Activated T-cell treated with anti-CD3 and anti-CD28 coated beads, Interleukin-2, amount 50 U/mL, for 72 hours (primary cell): ENCODE measurements at regions not wholly inside any gene's neighbourhood (a gene's known extent, or its start where the extent isn't known, plus 50 kb on each side); places are given as distances from the start of the nearest gene placed in this dataset.

Source experiments
- ATAC-seq, 2 donors: fragments of 150-1000 bp; cut with Tn5 transposase; replicated peaks in 1 of 2; 2 replicates each; pipeline ENCODE4 v1.10.0; 2021; ENCODE audit warnings: moderate library complexity in 2 of 2, mild to moderate bottlenecking in 1 of 2
- DNase-seq, 2 donors: peaks; one replicate each; pipeline ENCODE4 v3.0.0; 2021 to 2022; ENCODE audit warnings: mixed read lengths in 1 of 2
- H3K27ac Mint-ChIP-seq: one replicate; pipeline ENCODE4 v1.8.0; 2022; ENCODE audit warnings: mild to moderate bottlenecking, moderate library complexity, mixed read lengths
- H3K27me3 Mint-ChIP-seq: one replicate; pipeline ENCODE4 v1.8.0; 2022; ENCODE audit warnings: low read depth, mixed read lengths
- H3K36me3 Mint-ChIP-seq, 2 donors: one replicate each; pipeline ENCODE4 v1.8.0; 2022; ENCODE audit warnings: mixed read lengths in 2 of 2, mild to moderate bottlenecking in 1 of 2; ENCODE audit not compliant: insufficient read depth in 2 of 2
- H3K4me1 Mint-ChIP-seq: one replicate; pipeline ENCODE4 v1.8.0; 2022; ENCODE audit warnings: low read depth, mixed read lengths
- H3K4me3 Mint-ChIP-seq, 2 donors: one replicate each; pipeline ENCODE4 v1.8.0; 2022; ENCODE audit warnings: mild to moderate bottlenecking in 2 of 2, mixed read lengths in 2 of 2, moderate library complexity in 2 of 2
- H3K9me3 Mint-ChIP-seq, 2 donors: one replicate each; pipeline ENCODE4 v1.8.0; 2022; ENCODE audit warnings: mixed read lengths in 2 of 2

GRCh38 chr2:226407135-226407534 lies 392.5 kb downstream of the IRS1 start:
- Mint-ChIP-seq H3K4me1 (no peaks in the 10 kb centered on the region), H3K9me3 (peaks cover 0 to 4% of the 10 kb centered on the region in 2 donors), H3K4me3 (no peak overlapping the region), H3K27ac (no peak overlapping the region), H3K36me3 (peaks cover 0 to 3% of the 10 kb centered on the region in 2 donors), H3K27me3 (peaks cover 41% of the 10 kb centered on the region)
- ATAC-seq (no peak), DNase-seq (no peak)

DNA sequence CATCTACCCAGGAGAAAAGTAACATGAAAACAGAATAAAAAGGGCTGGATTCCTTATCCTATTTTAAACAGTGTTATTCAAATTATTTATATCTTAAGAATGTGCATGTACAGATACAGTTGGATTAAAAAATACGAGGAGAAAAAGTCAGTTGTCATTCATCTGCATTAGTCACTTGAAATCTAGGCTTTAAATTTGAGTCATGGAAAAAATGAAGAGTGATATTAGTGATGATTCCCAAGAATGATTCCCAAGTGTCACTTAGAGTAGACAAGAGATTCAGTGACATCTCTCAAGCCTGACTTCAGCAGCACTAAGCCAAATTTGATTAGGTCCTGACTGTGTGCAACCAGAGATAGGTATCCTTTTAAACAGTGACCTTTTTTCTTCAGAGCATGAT lies 394.2 kb downstream of the IRS1 start:
- no peak for DNase-seq
- peaks cover 42% of the 10 kb centered on the region for H3K27me3 Mint-ChIP-seq
- H3K36me3 Mint-ChIP-seq, result peaks cover 0 to 4% of the 10 kb centered on the region in 2 donors
- H3K4me1 Mint-ChIP-seq, result no peaks in the 10 kb centered on the region
- no peak overlapping the region for H3K27ac Mint-ChIP-seq
- no peak overlapping the region for H3K4me3 Mint-ChIP-seq
- no peak for ATAC-seq
- no peaks in the 10 kb centered on the region for H3K9me3 Mint-ChIP-seq

DNA sequence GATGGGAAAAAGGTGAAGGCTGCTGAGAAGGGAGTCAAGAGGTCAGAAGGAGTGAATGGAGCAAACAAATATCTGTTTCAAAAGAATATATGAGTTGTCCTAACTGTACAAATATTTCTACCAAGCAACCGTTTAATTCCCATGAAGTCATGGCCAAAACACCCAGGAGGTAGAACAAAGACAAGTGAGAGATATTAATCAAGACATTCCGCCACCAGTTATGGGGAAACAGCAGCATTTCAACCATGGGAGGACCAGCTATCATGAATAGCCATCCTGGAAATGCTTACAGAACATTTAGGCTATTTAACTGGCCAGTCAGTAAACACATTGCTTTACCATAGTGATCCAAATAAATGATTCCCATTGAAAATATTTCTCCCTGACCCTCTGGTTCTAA lies 396.3 kb downstream of the IRS1 start:
- no peak for DNase-seq
- H3K36me3 Mint-ChIP-seq, result peaks cover 0 to 2% of the 10 kb centered on the region in 2 donors
- no peak overlapping the region for H3K27ac Mint-ChIP-seq
- H3K9me3 Mint-ChIP-seq, result no peaks in the 10 kb centered on the region
- no peaks in the 10 kb centered on the region for H3K4me1 Mint-ChIP-seq
- no peak for ATAC-seq
- no peak overlapping the region for H3K4me3 Mint-ChIP-seq
- peaks cover 33% of the 10 kb centered on the region for H3K27me3 Mint-ChIP-seq

DNA sequence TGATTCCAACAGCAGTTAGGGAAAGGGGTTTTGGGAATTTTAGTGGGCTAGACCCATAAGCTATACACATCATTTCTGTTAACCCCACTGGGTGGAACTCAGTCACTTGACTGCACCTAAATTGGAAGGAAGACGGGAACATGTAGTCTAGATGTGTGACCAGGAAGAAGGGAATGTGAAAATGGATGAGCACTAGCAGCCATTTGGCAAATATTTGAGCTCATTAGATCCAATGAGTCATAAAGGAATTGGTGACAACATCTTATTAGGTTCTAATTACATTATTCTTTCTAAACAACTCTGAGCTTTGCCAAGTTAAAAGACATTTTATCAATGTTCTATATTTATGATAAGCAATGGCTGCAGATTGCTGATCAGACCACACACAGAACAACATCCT lies 400.6 kb downstream of the IRS1 start:
- no peak overlapping the region for H3K4me3 Mint-ChIP-seq
- no peak overlapping the region for H3K27ac Mint-ChIP-seq
- H3K36me3 Mint-ChIP-seq, result peaks cover 0 to 2% of the 10 kb centered on the region in 2 donors
- no peaks in the 10 kb centered on the region for H3K9me3 Mint-ChIP-seq
- ATAC-seq (no peak), DNase-seq (no peak)
- no peaks in the 10 kb centered on the region for H3K4me1 Mint-ChIP-seq
- H3K27me3 Mint-ChIP-seq, result peaks cover 7% of the 10 kb centered on the region

DNA sequence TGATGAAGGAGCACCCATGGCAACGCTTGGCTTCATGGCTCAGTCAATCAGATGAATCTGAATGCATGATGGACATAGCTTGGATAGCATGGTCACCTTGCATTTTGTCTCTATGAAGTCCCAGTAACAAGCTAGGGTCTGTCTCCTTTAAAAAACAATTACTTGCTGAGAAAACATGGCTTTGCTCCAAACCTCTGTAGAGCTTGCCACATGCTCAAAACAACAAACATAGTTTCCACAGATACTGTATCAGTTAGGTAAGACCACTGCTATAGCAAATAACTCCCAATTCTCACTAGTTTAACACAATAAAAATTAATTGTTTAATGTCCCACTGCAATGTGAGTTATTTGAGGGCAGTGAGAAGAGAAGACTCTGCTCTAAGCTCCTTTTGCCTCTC lies 401.0 kb downstream of the IRS1 start:
- ATAC-seq, result no peak
- H3K9me3 Mint-ChIP-seq, result no peaks in the 10 kb centered on the region
- H3K4me1 Mint-ChIP-seq, result no peaks in the 10 kb centered on the region
- no peak overlapping the region for H3K27ac Mint-ChIP-seq
- no peak overlapping the region for H3K4me3 Mint-ChIP-seq
- DNase-seq, result no peak
- H3K36me3 Mint-ChIP-seq, result peaks cover 0 to 2% of the 10 kb centered on the region in 2 donors
- H3K27me3 Mint-ChIP-seq, result peaks cover 7% of the 10 kb centered on the region

DNA sequence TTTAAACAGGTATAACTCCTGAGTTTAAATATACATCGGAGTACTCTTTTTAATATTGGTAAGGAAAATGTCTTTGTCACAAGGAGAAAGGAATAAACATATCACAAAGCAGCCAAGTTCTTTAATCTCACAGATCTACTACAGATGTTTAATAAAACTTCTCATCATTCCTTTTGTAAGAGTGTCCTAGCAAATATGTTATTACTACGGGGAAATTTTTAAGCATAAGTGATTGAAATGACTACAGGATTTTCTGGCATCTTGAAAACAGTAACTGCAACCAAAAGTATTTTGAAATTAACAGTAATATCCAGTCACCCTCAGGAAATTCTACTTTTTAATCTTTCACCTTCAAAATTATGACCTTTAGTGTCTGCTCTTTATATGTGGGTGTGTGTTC lies 403.1 kb downstream of the IRS1 start:
- peaks cover 0 to 2% of the 10 kb centered on the region in 2 donors for H3K36me3 Mint-ChIP-seq
- DNase-seq, result no peak
- H3K4me1 Mint-ChIP-seq, result no peaks in the 10 kb centered on the region
- ATAC-seq, result no peak
- H3K4me3 Mint-ChIP-seq, result no peak overlapping the region
- peaks cover 7% of the 10 kb centered on the region for H3K27me3 Mint-ChIP-seq
- no peaks in the 10 kb centered on the region for H3K9me3 Mint-ChIP-seq
- H3K27ac Mint-ChIP-seq, result no peak overlapping the region

- no peaks in the 10 kb centered on the region for H3K4me1 Mint-ChIP-seq
- H3K27me3 Mint-ChIP-seq, result peaks cover 6% of the 10 kb centered on the region
- no peak for DNase-seq
- no peaks in the 10 kb centered on the region for H3K9me3 Mint-ChIP-seq
- H3K36me3 Mint-ChIP-seq, result no peaks in the 10 kb centered on the region
- no peak for ATAC-seq
- H3K4me3 Mint-ChIP-seq, result no peak overlapping the region
- no peak overlapping the region for H3K27ac Mint-ChIP-seq
Observed at GRCh38 chr2:226387499-226387942, 412.1 kb downstream of the IRS1 start.

- Mint-ChIP-seq H3K9me3 (no peaks in the 10 kb centered on the region), H3K27ac (no peak overlapping the region), H3K27me3 (no peaks in the 10 kb centered on the region), H3K4me1 (no peaks in the 10 kb centered on the region), H3K36me3 (no peaks in the 10 kb centered on the region), H3K4me3 (no peak overlapping the region)
- ATAC-seq (no peak), DNase-seq (no peak)
Observed at GRCh38 chr2:226383461-226383860, 416.2 kb downstream of the IRS1 start.

DNA sequence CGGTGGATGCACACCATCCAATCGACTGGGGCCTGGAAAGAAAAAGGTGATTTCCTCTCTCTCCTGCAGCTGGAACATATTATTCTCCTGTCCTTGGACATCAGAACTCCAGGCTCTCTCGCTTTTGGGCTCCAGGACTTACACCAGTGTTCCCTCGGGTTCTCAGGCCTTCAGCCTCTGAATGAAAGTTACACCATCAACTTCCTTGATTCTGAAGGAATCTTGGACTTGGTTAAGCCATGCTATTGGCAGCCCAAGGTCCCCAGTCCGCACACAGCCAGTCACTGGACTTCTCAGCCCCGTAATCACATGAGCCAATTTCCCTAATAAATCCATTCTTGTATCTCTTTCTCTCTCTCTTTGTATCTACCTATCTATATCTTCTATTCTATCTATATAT lies 418.9 kb downstream of the IRS1 start:
- no peak for DNase-seq
- H3K4me3 Mint-ChIP-seq, result no peak overlapping the region
- H3K36me3 Mint-ChIP-seq, result no peaks in the 10 kb centered on the region
- H3K4me1 Mint-ChIP-seq, result no peaks in the 10 kb centered on the region
- no peak for ATAC-seq
- no peak overlapping the region for H3K27ac Mint-ChIP-seq
- H3K27me3 Mint-ChIP-seq, result no peaks in the 10 kb centered on the region
- peaks cover 0 to 2% of the 10 kb centered on the region in 2 donors for H3K9me3 Mint-ChIP-seq

- Mint-ChIP-seq H3K4me1 (no peaks in the 10 kb centered on the region), H3K36me3 (no peaks in the 10 kb centered on the region), H3K9me3 (peaks cover 0 to 2% of the 10 kb centered on the region in 2 donors), H3K27ac (no peak overlapping the region), H3K4me3 (no peak overlapping the region), H3K27me3 (peaks cover under 1% of the 10 kb centered on the region)
- no peak for DNase-seq
- no peak for ATAC-seq
Observed at GRCh38 chr2:226378753-226379705, 420.6 kb downstream of the IRS1 start.

DNA sequence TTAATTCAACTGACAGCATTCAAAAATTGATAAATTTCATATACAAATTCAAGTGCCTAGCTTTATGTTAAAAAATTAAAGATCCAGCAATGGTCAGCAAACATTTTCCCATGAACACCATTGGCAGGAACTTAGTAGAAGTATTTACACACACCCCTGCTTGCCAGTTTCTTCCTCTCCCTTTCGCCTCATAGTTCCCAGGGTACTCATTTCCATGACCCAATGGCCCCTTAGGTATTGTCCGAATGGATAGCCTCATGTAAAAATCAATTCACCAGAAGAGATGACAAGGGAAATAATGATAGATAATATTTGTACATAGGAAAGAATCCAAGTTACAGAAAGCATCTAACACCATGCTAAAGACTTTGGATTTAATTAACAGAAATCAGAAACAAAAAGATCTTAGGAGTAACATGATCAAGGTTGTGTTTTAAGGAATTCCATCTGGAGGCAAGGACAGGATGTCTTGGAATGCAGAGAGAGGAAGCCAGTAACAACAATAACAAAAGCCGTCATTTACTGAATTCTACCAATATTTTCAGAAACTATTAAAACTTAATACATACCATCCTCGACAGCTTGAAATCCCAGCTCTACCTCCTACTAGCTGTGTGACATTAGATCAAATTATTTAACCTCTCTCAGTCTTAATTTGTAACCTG lies 423.0 kb downstream of the IRS1 start:
- ATAC-seq (no peak), DNase-seq (no peak)
- no peak overlapping the region for H3K4me3 Mint-ChIP-seq
- no peak overlapping the region for H3K27ac Mint-ChIP-seq
- no peaks in the 10 kb centered on the region for H3K4me1 Mint-ChIP-seq
- H3K27me3 Mint-ChIP-seq, result peaks cover 14% of the 10 kb centered on the region
- peaks cover 0 to 2% of the 10 kb centered on the region in 2 donors for H3K9me3 Mint-ChIP-seq
- H3K36me3 Mint-ChIP-seq, result no peaks in the 10 kb centered on the region

DNA sequence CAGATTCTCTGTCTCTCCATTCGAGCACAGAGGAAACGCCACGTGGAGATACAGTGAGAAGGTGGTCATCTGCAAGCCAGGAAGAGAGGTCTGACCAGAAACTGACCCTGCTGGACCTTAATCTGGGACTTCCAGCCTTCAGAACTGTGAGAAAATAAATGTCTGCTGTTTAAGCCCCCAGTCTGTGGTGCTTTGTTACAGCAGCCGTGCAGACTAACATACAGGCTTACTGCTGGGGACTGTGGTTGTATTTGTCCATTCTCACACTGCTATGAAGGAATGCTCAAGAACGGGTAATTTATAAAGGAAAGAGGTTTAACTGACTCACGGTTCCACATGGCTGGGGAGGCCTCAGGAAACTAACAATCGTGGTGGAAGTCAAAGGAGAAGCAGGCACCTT lies 432.7 kb downstream of the IRS1 start:
- H3K4me3 Mint-ChIP-seq, result no peak overlapping the region
- no peaks in the 10 kb centered on the region for H3K4me1 Mint-ChIP-seq
- no peak for DNase-seq
- H3K36me3 Mint-ChIP-seq, result peaks cover 0 to 2% of the 10 kb centered on the region in 2 donors
- H3K27ac Mint-ChIP-seq, result no peak overlapping the region
- H3K9me3 Mint-ChIP-seq, result peaks cover 0 to 3% of the 10 kb centered on the region in 2 donors
- H3K27me3 Mint-ChIP-seq, result peaks cover 22% of the 10 kb centered on the region
- ATAC-seq, result no peak

- Mint-ChIP-seq H3K27ac (no peak overlapping the region), H3K4me3 (no peak overlapping the region)
- no peak for ATAC-seq
Observed at GRCh38 chr2:226364217-226364616, 435.4 kb downstream of the IRS1 start.

More at GRCh38 chr2:226364217-226364616, 435.4 kb downstream of the IRS1 start:
- H3K27me3 Mint-ChIP-seq, result peaks cover 6% of the 10 kb centered on the region
- no peaks in the 10 kb centered on the region for H3K4me1 Mint-ChIP-seq
- peaks cover 0 to 3% of the 10 kb centered on the region in 2 donors for H3K9me3 Mint-ChIP-seq
- H3K36me3 Mint-ChIP-seq, result peaks cover 0 to 2% of the 10 kb centered on the region in 2 donors
- no peak for DNase-seq
